IPS DF 19.7 (cell line): ENCODE measurements at regions not wholly inside any gene's neighbourhood (a gene's known extent, or its start where the extent isn't known, plus 50 kb on each side); places are given as distances from the start of the nearest gene placed in this dataset.
"Not testable (repeated sequence)": the region's sequence is repeated elsewhere in the genome, so short reads cannot be mapped to it uniquely, and the experiment has no call there.

Source experiments
- DNase-seq: peaks from one replicate; pipeline ENCODE4 v3.0.0-alpha.2; 2013; ENCODE audit warnings: low read depth, low spot score

DNA sequence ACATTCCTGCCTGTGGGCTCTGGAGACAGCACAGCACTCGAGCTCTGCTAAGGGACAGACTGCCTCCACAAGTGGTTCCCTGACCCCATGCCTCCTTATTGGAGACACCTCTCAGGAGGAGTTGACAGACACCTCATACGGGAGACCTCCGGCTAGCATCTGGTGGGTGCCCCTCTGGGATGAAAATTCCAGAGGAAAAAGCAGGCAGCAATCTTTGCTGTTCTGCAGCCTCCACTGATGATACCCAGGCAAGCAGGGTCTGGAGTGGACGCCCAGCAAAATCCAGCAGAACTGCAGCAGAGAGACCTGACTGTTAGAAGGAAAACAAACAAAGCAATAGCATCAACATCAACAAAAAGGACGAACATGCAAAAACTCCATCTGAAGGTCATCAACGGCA lies 639.4 kb downstream of the SLC16A7 start:
- DNase-seq: no peak

DNA sequence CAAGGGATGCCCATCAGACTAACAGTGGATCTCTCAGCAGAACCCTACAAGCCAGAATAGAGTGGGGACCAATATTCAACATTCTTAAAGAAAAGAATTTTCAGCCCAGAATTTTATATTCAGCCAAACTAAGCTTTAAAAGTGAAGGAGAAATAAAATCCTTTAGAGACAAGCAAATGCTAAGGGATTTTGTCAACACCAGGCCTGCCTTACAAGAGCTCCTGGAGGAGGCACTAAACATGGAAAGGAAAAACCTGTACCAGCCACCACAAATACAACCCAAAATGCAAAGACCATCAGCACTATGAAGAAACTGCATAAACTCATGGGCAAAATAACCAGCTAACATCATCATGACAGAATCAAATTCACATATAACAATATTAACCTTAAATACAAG lies 640.6 kb downstream of the SLC16A7 start:
- not testable (repeated sequence) for DNase-seq

GRCh38 chr12:60240891-60241290 lies 645.1 kb downstream of the SLC16A7 start:
- no peak for DNase-seq

DNA sequence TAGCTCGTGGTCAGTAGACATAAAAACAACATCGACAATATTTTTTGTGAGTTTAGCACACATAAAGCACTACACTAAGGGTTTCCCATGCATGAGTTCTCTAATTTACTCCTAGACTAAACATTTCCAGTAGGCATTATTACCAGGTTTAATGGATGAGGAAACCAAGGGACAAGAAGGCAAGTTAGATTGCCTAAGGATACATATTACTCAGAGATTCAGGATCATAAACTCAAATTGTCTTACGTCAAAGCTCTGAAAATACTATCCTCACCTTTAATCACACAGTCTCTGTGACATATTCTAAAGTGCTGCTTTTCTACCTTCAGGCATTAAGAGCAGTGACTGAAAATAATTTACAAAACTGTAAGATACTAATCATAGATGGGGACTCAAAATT lies 655.3 kb downstream of the SLC16A7 start:
- DNase-seq: no peak

GRCh38 chr12:60252359-60253096 lies 656.7 kb downstream of the SLC16A7 start:
- no peak for DNase-seq

- DNase-seq: no peak
These were observed 659.2 kb downstream of the SLC16A7 start for GRCh38 chr12:60255044-60255443.

DNA sequence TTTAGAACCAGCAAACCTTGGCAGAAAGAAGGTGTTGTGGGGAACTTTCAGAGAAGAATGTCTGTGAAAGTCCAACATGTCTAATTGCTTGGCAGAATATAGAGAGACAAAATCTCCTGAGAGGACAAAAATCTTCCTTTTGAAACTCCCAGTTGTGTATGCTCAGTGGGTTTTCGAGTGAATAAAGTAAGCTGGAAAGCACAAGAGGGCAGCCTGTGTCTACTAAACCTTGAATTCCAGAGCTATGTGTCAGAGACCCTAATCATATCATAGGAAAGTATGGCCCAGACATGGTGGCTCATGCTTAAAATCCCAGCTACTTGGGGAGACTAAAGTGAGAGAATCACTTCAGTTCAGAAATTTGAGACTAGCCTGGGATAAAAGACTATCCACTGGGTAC lies 661.2 kb downstream of the SLC16A7 start:
- DNase-seq: no peak

GRCh38 chr12:60259225-60259624 lies 663.4 kb downstream of the SLC16A7 start:
- no peak for DNase-seq

DNA sequence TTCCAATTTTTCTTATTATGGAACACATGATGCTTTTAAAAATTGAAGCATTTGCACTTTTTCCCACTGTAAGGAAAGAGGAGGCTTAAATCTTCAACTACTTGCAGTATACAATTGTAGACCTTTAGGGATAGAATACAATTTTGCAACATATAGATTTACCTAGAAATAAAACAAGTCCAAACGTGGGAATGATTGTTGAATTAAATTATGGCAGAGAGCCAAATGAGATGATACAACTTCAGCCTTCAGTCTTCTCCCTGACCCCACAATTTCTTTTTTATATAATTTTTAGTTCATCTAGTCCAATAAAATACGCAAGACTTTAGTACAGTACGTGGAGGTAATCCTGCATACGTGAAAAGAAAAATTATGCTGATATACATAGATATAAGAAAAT lies 666.5 kb downstream of the SLC16A7 start:
- DNase-seq: no peak

GRCh38 chr12:60263161-60263560 lies 667.3 kb downstream of the SLC16A7 start:
- no peak for DNase-seq

DNA sequence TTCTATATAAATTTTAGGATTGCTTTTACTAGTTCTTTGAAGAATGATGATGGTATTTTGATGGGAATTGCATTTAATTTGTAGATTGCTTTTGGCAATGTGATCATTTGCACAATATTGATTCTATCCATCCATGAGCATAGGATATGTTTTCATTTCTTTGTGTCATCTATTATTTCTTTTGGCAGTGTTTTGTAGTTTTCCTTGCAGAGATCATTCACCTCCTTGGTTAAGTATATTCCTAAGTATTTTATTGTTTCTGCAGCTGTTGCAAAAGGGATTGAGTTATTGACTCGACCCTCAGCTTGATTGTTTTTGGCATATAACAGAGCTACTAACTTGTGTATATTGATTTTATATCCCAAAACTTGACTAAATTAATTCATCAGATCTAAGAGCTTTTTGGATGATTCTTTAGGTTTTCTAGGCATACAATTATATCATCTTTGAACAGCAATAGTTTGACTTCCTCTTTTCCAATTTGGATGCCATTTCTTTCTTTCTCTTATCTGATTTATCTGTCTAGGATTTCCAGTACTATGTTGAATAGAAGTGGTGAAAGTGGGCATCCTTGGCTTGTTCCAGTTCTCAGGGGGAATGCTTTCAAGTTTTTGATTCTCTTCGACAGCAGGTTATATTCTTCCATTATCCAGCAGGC lies 668.1 kb downstream of the SLC16A7 start:
- DNase-seq: no peak

DNA sequence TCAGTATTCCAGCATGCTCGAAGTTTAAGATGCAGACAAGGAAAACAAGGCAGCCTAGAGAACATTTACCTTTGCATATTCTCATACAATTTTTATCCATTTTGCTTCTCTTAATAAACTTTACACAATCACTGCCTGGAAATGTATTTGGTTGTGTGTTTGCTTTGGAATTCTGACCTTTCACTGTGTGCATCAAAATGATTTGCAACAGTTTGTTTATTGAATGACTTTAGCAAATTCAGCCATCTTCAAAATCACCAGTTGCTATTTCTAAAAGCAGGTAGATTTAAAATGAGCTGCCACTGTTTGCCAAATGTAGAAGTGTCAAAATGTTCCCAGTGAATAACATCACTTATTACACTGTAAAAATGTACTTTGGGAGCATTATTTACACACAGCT lies 669.9 kb downstream of the SLC16A7 start:
- DNase-seq: no peak

DNA sequence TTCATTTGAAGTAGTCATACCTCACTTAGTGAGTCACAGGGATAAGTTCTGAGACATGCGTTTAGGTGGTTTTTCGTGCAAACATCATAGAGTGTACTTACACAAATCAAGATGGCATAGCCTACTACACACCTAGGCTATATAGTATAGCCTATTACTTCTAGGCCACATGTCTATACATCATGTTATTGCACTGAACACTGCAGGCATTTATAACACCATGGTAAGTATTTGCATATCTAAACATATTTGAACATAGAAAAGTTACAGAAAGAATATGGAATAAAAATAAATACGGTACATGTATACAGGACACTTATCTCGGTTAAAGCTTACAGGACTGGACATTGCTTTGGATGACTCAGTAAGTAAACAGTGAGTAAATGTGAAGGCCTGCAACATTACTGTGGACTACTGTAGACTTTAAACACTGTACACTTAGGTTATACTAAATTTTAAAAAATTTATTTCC lies 670.6 kb downstream of the SLC16A7 start:
- no peak for DNase-seq

DNA sequence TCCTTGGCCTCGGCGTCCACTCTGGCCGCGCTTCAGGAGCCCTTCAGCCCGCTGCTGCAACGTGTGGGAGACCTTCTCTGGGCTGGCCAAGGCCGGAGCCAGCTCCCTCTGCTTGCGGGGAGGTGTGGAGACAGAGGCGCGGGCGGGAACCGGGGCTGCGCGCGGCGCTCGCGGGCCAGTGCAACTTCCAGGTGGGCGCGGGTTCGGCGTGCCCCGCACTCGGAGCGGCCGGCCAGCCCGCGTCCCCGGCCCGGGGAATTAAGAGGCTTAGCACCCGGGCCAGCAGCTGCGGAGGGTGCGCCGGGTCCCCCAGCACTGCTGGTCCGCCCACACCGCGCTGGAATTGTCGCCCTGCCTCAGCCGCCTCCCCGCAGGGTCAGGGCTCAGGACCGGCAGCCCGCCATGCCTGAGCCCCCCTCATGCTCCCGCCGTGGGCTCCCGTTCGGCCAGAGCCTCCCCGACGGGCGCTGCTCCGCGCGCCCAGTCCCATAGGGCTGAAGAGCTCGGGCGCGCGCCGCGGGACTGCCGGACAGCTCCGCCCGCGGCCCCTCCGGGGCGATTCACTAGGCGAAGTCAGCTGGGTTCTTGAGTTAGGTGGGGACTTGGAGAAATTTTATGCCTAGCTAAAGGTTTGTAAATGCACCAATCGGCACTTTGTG lies 673.9 kb downstream of the SLC16A7 start:
- no peak for DNase-seq

DNA sequence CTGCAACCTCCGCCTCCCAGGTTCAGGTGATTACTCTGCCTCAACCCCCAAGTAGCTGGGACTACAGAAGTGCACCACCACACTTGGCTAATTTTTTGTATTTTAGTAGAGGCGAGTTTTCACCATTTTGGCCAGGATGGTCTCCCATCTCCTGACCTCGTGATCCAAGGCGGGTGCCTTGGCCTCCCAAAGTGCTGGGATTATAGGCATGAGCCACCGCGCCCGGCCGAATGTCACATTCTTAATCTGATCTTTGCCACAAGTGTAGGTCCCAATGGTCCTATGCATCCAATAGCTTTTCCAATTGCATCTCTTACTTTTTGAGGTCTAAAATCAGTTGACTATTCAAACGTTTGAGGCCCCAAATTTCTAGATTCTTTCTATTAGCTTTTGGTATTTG lies 676.0 kb downstream of the SLC16A7 start:
- DNase-seq: no peak

DNA sequence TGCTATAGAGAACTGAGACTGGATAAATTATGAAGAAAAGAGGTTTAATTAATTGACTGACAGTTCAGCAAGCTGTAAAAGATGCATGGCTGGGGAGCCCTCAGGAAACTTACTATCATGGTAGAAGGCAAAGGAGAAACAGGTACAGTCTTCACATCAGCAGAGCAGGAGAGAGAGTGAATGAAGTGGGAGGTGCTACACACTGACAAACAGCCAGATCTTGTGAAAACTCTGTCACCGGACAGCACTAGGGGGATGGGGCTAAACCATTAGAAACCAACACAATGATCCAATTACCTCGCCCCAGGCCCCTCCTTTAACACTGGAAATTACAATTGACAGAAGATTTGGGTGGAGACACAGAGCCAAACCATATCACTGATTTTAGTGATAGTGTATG lies 682.4 kb downstream of the SLC16A7 start:
- no peak for DNase-seq

DNA sequence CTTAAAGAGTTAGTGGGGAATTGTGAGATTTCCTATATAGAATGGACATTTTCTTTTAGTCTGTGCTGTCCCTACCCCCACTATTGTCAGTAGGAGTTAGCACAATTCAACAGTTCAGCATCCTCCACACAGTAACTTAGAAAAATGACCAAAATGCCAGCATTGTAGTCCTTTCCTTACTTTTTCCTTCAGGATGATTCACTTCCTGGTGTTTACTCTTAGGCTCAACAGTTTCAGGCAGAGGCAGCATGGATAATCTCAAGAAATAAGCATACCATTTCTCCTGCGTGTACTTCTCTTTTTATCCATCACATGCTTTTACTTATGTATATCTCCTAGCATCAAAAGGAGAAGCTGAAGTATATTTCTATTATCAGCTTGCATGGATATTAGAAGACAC lies 683.4 kb downstream of the SLC16A7 start:
- no peak for DNase-seq

GRCh38 chr12:60281522-60281921 lies 685.7 kb downstream of the SLC16A7 start:
- no peak for DNase-seq

GRCh38 chr12:60290532-60290931 lies 694.7 kb downstream of the SLC16A7 start:
- no peak for DNase-seq

DNA sequence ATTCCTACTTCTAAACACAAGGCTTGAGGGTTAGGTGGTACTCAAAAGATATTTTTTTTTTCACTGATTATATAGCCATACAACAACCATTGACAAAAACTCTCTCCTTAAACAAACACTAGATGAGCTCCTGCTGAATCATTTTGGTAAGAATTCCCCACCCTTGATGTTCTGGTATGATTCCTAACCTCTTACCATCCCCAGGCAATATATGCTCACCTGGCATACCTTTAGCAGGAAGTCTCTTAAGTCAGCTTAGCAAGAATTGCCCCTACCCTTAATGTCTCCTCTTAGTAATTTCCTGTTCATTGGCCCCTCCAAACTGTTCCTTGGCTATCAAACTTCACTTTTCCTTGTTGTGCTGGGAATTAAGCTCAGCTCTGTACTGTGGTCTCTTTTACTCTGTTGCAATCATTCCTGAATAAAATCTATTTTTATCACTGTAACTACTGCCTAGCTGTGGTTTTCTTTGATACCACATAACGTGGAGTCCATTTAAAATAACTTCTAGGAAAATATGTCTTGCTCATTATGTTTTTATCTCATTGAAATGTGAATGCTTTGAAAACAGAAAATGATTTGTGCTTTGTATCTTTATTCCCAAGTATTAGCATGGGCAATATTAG lies 712.6 kb downstream of the SLC16A7 start:
- DNase-seq: no peak

DNA sequence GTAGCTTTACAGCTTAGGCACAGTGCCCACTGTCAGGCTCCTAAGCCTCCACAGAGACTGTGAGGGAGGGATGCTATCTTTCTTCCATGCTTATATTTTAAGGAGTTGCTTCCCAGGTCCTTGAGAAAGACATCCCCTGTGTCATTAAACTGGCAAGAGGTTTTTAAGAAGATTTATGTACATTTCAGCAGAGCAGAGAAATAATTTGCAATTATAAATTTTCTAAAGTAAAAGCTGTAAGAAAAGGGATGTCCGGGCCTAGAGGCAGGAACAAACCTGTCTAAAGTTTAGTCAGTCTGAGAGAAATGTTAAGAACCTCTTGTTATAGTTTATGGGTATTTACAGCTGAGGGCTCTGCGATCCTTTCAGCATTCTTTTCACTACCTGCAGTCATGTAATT lies 716.1 kb downstream of the SLC16A7 start:
- DNase-seq: no peak

DNA sequence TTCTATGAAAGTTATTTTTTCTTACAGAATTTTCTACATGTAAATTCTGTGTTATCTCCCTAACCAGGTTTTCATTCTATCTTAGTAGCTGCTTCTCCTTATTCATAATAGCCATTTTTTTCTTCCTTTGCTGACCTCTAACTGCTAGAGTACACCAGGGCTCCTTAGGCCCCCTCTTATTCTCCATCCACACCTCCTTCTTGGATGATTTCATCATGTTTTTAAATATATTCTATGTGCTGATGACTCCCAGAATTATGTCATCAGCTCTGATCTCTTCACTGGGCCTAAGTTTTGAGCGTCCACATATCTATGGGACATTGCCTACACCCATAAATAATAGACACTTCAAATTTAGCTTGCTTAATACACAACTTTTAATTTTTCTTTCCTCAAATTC lies 721.5 kb downstream of the SLC16A7 start:
- no peak for DNase-seq
